ENCODE measurements at regions not wholly inside any gene's neighbourhood (a gene's known extent, or its start where the extent isn't known, plus 50 kb on each side); places are given as distances from the start of the nearest gene placed in this dataset.

DNA sequence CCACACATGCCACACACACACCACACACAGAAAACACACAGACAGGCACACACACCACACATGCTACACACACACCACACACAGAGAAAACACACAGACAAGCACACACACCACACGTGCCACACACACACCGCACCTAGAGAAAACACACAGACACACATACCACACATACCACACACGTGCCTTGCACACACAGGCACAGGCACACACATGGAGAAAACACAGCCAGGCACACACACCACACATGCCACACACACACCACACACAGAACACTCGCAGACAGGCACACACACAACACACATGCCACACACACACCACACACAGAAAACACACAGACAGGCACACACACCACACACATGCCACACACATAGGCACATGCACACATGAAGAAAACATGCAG lies 242.1 kb upstream of the MYT1L start:
- no peaks in the 10 kb centered on the region for H3K36me3 ChIP-seq
- intact Hi-C loops (cut with DNase I), result no loop called here
- DNase-seq (ENCODE audit: low spot score in 2 of 2), result no peak

DNA sequence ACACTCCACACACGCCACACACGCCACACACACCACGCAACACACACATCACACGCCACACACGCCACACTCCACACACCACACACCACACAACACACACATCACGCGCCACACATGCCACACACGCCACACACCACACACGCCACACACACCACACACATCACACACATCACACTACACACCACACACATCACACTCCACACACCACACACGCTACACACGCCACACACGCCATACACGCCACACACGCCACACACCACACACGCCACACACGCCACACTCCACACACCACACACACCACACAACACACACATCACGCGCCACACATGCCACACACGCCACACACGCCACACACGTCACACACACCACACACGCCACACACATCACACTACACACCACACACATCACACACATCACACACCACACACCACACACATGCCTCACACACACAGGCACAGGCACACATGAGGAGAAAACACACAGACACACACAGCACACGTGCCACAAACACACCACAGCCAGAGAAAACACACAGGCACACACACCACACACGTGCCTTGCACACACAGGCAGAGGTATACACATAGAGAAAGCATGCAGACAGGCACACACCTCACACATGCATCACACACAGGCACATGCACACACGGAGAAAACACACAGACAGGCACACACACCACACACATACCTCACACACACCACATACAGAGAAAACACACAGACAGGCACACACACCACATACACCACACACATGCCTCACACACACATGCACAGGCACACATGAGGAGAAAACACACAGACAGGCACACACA lies 241.5 kb upstream of the MYT1L start:
- no peak for DNase-seq (ENCODE audit: low spot score in 2 of 2)
- intact Hi-C loops (cut with DNase I), result no loop called here
- TF ChIP-seq, protein P1, sequence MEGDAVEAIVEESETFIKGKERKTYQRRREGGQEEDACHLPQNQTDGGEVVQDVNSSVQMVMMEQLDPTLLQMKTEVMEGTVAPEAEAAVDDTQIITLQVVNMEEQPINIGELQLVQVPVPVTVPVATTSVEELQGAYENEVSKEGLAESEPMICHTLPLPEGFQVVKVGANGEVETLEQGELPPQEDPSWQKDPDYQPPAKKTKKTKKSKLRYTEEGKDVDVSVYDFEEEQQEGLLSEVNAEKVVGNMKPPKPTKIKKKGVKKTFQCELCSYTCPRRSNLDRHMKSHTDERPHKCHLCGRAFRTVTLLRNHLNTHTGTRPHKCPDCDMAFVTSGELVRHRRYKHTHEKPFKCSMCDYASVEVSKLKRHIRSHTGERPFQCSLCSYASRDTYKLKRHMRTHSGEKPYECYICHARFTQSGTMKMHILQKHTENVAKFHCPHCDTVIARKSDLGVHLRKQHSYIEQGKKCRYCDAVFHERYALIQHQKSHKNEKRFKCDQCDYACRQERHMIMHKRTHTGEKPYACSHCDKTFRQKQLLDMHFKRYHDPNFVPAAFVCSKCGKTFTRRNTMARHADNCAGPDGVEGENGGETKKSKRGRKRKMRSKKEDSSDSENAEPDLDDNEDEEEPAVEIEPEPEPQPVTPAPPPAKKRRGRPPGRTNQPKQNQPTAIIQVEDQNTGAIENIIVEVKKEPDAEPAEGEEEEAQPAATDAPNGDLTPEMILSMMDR (IDR thresholded peaks at IDR 0.05), result no peak
- no peaks in the 10 kb centered on the region for H3K27me3 ChIP-seq
- H3K4me1 ChIP-seq, result no peaks in the 10 kb centered on the region
- H3K9me3 ChIP-seq, result no peaks in the 10 kb centered on the region
- H3K36me3 ChIP-seq, result no peaks in the 10 kb centered on the region
- no peak overlapping the region for H3K27ac ChIP-seq
- H3K4me3 ChIP-seq, result no peak overlapping the region

More for the DNA sequence above, 242.1 kb upstream of the MYT1L start:
- TF ChIP-seq, protein P1 (IDR thresholded peaks at IDR 0.05), result no peak
- Histone ChIP-seq H3K27me3 (no peaks in the 10 kb centered on the region), H3K27ac (no peak overlapping the region), H3K4me1 (no peaks in the 10 kb centered on the region), H3K9me3 (no peaks in the 10 kb centered on the region), H3K4me3 (no peak overlapping the region)

DNA sequence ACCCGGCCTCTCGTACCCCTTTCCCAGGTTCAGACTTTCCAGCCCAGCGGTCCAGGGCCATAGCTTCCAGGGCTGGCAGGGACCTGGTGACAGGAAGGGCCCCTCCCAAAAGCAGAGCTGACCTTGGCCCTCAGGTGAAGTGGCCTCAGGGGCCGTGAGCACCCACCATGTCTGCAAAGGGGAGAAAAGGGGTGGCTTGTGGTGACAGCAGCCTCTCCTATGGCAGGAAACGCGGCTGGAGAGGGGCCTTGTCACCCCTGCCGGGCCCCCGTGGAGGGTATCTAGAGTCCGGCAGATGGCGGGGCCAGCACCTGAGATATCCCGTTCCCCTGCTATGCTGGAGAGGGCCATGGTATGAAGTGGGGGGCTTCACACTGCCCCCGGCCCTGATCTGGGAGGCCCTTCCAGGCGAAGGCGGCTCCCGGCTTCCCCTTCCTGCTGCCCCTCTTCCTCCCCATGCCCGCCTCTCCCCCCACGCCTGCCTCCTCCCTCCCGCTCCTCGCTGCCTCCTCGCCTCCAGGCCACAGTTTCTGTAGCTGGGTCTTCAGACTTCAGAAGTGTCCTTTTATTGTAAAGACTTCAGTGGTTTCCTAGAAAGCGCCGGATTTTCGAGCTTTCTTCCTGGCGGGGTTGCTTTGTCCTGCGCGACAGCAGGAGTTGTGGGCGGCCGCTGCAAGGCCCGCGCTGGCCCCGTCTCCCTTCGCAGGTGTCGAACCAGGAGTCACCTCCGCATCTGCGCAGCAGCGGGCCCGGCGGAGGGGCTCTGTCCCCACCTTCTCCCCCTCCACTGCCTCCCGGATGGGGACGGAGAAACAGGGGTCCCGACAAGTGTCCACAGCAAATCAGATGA lies 240.5 kb upstream of the MYT1L start:
- Histone ChIP-seq H3K4me3 (no peak overlapping the region), H3K27ac (no peak overlapping the region), H3K36me3 (no peaks in the 10 kb centered on the region), H3K9me3 (no peaks in the 10 kb centered on the region), H3K27me3 (no peaks in the 10 kb centered on the region), H3K4me1 (no peaks in the 10 kb centered on the region)
- intact Hi-C loops (cut with DNase I), result no loop called here
- DNase-seq (ENCODE audit: low spot score in 2 of 2), result no peak
- TF ChIP-seq, protein P1 (IDR thresholded peaks at IDR 0.05), result no peak

DNA sequence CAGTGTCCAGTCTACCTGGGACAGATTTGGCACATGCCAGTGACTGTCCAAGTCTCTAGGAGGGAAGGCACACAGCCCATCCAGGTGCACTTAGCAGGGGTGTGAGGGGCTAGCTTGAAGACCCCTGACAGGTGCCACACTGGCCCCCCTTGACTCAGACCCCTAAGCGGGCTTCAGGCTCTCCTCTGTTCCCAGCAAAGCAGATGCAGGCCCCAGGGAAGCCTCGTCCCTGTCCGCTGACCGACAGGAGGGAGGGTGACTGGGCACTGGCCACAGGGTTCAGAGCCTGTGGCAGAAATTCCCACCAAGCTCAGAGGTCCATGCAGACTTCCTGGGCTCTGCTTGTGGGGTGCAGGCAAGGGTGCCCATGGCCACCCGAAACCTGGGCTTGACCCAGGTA lies 239.8 kb upstream of the MYT1L start:
- H3K4me3 ChIP-seq, result no peak overlapping the region
- H3K27ac ChIP-seq, result no peak overlapping the region
- DNase-seq (ENCODE audit: low spot score in 2 of 2), result no peak
- intact Hi-C loops (cut with DNase I), result no loop called here
- no peaks in the 10 kb centered on the region for H3K36me3 ChIP-seq
- TF ChIP-seq, protein P1 (IDR thresholded peaks at IDR 0.05), result no peak
- H3K27me3 ChIP-seq, result no peaks in the 10 kb centered on the region
- no peaks in the 10 kb centered on the region for H3K4me1 ChIP-seq
- no peaks in the 10 kb centered on the region for H3K9me3 ChIP-seq

DNA sequence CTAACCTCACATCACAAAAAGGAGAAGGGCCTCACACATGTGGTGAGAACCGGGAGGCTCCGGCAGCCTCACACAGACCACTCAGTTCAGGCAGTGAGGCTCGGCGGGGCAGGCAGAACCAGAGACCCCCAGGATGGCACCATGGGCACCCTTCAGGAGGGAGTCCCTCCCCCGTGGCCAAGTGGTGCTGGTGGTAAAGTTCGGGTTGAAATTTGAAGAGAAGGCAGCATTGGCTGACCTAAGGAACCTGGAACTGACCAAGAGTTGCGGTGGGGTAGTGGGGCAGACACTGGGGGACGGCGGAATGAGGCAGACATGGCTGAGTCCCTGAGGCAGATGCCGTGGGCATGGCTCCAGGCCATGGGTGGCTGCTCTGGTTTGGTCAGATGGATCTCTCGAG lies 239.3 kb upstream of the MYT1L start:
- TF ChIP-seq, protein P1 (IDR thresholded peaks at IDR 0.05), result no peak
- Histone ChIP-seq H3K27ac (no peak overlapping the region), H3K4me1 (no peaks in the 10 kb centered on the region), H3K36me3 (no peaks in the 10 kb centered on the region), H3K4me3 (no peak overlapping the region), H3K9me3 (no peaks in the 10 kb centered on the region), H3K27me3 (no peaks in the 10 kb centered on the region)
- DNase-seq (ENCODE audit: low spot score in 2 of 2), result no peak
- intact Hi-C loops (cut with DNase I), result no loop called here
